Esophagus squamous epithelium (tissue), 4 donors: ENCODE measurements at regions not wholly inside any gene's neighbourhood (a gene's known extent, or its start where the extent isn't known, plus 50 kb on each side); places are given as distances from the start of the nearest gene placed in this dataset.

Source experiments
- POLR2A ChIP-seq, 4 donors: fragments of 450-650 bp; IDR thresholded peaks; one replicate each; pipeline ENCODE4 v1.6.1; 2017; ENCODE audit warnings: antibody characterized with exemption in 4 of 4, mild to moderate bottlenecking in 4 of 4, moderate library complexity in 3 of 4
- TF ChIP-seq, protein P1 (sequence below), 6 experiments: fragments of 450-650 bp in 4 of 6; fragments of 200-600 bp in 2 of 6; sonication (generic) in 2 of 6; IDR thresholded peaks; one replicate each; pipeline ENCODE4 v1.5.1; 2016 to 2019; ENCODE audit warnings: antibody characterized with exemption in 6 of 6, mild to moderate bottlenecking in 4 of 6, moderate library complexity in 4 of 6

DNA sequence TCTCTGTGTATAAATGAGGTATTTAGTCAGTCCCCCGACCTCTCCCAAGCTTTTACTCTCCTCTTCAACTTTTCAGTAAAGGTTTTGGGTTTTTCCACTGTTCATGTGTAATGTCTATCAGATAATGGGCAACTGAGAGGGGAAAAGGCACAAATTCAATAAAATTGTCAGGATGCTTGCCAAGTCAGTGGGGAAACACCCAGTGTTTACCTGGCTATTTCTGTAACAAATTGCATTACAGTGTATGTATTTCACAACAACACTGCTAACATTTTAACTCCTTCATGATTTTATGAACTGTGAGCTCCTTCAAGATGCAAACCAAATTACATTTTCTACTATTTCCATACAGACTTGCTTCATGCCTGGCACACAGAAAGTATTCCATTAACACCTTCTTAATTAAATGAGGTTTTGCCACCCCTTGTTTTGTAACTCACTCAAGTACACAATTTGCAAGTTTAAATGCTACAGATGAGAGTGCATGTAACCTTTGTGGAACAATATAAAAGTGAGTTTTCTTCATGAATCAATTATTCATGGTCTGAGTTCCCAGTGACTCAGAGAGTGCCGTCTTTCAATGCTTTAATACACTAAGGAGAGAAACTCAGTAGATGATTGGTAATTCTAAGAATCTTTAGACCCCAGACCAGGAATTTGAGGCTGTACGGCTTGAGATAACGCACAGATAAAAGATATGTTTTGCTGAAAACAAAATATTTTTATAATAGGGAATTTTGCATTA, 149.8 kb upstream of the TLL1 start:
- TF ChIP-seq, protein P1, sequence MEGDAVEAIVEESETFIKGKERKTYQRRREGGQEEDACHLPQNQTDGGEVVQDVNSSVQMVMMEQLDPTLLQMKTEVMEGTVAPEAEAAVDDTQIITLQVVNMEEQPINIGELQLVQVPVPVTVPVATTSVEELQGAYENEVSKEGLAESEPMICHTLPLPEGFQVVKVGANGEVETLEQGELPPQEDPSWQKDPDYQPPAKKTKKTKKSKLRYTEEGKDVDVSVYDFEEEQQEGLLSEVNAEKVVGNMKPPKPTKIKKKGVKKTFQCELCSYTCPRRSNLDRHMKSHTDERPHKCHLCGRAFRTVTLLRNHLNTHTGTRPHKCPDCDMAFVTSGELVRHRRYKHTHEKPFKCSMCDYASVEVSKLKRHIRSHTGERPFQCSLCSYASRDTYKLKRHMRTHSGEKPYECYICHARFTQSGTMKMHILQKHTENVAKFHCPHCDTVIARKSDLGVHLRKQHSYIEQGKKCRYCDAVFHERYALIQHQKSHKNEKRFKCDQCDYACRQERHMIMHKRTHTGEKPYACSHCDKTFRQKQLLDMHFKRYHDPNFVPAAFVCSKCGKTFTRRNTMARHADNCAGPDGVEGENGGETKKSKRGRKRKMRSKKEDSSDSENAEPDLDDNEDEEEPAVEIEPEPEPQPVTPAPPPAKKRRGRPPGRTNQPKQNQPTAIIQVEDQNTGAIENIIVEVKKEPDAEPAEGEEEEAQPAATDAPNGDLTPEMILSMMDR (IDR thresholded peaks at IDR 0.05) = no peak
- TF ChIP-seq POLR2A (IDR thresholded peaks at IDR 0.05) = no peak
